ENCODE measurements at regions not wholly inside any gene's neighbourhood (a gene's known extent, or its start where the extent isn't known, plus 50 kb on each side); places are given as distances from the start of the nearest gene placed in this dataset.
"Not testable (repeated sequence)": the region's sequence is repeated elsewhere in the genome, so short reads cannot be mapped to it uniquely, and the experiment has no call there.

DNA sequence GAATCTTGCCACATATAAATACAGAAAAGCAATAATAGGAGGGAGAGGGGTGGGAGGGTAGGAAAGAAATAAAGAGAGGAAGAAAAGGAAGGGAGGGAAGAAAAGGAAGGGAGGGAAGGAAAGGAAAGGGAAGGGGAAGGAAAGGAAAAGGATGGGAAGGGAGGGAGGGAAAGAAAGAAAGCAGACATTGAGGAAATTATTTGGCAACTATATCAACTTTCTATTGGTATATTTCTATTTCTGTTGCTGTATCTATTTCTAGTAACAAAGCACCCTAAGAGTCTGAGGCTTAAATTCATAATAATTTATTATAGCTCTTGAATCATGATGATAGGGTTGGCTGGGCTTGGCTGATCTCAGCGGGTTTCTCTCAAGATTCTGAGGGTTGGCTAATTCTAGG lies 648.0 kb downstream of the CCDC85A start:
- H3K4me1 Mint-ChIP-seq (ENCODE audit: low read depth) = no peaks in the 10 kb centered on the region
- no peaks in the 10 kb centered on the region for H3K36me3 Mint-ChIP-seq (ENCODE audit: low read depth)
- peaks cover 9% of the 10 kb centered on the region for H3K27me3 Mint-ChIP-seq (ENCODE audit: low read depth)
- no peak for TF ChIP-seq CTCF (IDR thresholded peaks at IDR 0.05)
- H3K9me3 Mint-ChIP-seq (ENCODE audit: low read depth) = no peaks in the 10 kb centered on the region
- no peak for DNase-seq (ENCODE audit: low spot score)
- H3K27ac Mint-ChIP-seq (ENCODE audit: unreplicated experiment) = no peak overlapping the region
- no peak overlapping the region for H3K4me3 Mint-ChIP-seq (ENCODE audit: unreplicated experiment)

- Mint-ChIP-seq H3K4me3 (ENCODE audit: unreplicated experiment) (no peak overlapping the region), H3K27ac (ENCODE audit: unreplicated experiment) (no peak overlapping the region), H3K4me1 (ENCODE audit: low read depth) (no peaks in the 10 kb centered on the region), H3K36me3 (ENCODE audit: low read depth) (no peaks in the 10 kb centered on the region), H3K9me3 (ENCODE audit: low read depth) (peaks cover 10% of the 10 kb centered on the region), H3K27me3 (ENCODE audit: low read depth) (peaks cover 4% of the 10 kb centered on the region)
- TF ChIP-seq CTCF (IDR thresholded peaks at IDR 0.05) = no peak
- DNase-seq (ENCODE audit: low spot score) = no peak
Measured at GRCh38 chr2:56834686-56835085, 650.9 kb downstream of the CCDC85A start.

GRCh38 chr2:56840009-56840408 lies 656.2 kb downstream of the CCDC85A start:
- not testable (repeated sequence) for DNase-seq (ENCODE audit: low spot score); H3K4me1 Mint-ChIP-seq (ENCODE audit: low read depth); H3K27me3 Mint-ChIP-seq (ENCODE audit: low read depth); H3K4me3 Mint-ChIP-seq (ENCODE audit: unreplicated experiment); H3K36me3 Mint-ChIP-seq (ENCODE audit: low read depth); H3K27ac Mint-ChIP-seq (ENCODE audit: unreplicated experiment)
- H3K9me3 Mint-ChIP-seq (ENCODE audit: low read depth) = peaks cover 27% of the 10 kb centered on the region

DNA sequence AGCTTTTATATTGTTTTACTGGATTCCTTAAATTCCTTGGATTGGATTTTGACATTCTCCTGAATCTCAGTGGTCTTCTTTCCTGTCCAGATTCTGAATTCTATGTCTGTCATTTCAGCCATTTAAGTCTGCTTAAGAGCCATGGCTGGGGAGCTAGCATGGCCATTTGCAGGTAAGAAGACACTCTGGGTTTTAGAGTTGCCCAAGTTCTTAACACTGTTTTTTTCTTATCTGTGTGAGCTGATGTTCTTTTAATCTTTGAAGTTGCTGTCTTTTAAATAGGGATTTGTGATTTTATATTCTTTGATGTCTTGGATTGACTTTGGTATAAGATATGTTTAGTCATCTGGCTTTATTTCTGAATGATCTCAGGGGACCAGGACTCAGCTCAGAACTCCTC lies 677.2 kb downstream of the CCDC85A start:
- H3K9me3 Mint-ChIP-seq (ENCODE audit: low read depth) = peaks cover 3% of the 10 kb centered on the region
- no peak for DNase-seq (ENCODE audit: low spot score)
- no peaks in the 10 kb centered on the region for H3K36me3 Mint-ChIP-seq (ENCODE audit: low read depth)
- no peaks in the 10 kb centered on the region for H3K4me1 Mint-ChIP-seq (ENCODE audit: low read depth)
- no peak for TF ChIP-seq CTCF (IDR thresholded peaks at IDR 0.05)
- peaks cover 10% of the 10 kb centered on the region for H3K27me3 Mint-ChIP-seq (ENCODE audit: low read depth)
- H3K27ac Mint-ChIP-seq (ENCODE audit: unreplicated experiment) = no peak overlapping the region
- no peak overlapping the region for H3K4me3 Mint-ChIP-seq (ENCODE audit: unreplicated experiment)

GRCh38 chr2:56871644-56872043 lies 687.9 kb downstream of the CCDC85A start:
- Mint-ChIP-seq H3K4me1 (ENCODE audit: low read depth) (no peaks in the 10 kb centered on the region), H3K36me3 (ENCODE audit: low read depth) (no peaks in the 10 kb centered on the region), H3K27me3 (ENCODE audit: low read depth) (peaks cover 5% of the 10 kb centered on the region), H3K27ac (ENCODE audit: unreplicated experiment) (no peak overlapping the region), H3K9me3 (ENCODE audit: low read depth) (peaks cover 8% of the 10 kb centered on the region), H3K4me3 (ENCODE audit: unreplicated experiment) (no peak overlapping the region)
- no peak for DNase-seq (ENCODE audit: low spot score)
- no peak for TF ChIP-seq CTCF (IDR thresholded peaks at IDR 0.05)

DNA sequence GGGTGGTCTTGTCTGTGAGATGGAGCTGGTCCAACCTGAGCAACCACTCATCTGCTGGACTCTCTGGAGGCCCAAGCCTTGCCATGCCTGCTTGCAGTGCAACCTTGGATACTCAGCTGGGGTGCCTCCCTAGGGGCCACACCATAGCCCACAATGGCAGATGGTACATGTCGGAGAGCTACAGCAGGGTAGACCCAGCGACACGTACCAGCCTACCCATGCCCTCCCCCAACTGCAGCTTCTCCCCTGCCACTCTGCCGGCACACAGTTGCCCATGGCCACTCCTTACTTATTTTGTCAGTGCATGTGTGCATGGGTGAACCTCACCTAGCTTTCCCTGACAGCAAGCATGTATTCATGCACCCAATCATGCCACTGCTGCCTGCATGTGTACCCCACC lies 690.9 kb downstream of the CCDC85A start:
- peaks cover 10% of the 10 kb centered on the region for H3K27me3 Mint-ChIP-seq (ENCODE audit: low read depth)
- no peak overlapping the region for H3K27ac Mint-ChIP-seq (ENCODE audit: unreplicated experiment)
- no peak for TF ChIP-seq CTCF (IDR thresholded peaks at IDR 0.05)

More for the DNA sequence above, 690.9 kb downstream of the CCDC85A start:
- peaks cover 3% of the 10 kb centered on the region for H3K9me3 Mint-ChIP-seq (ENCODE audit: low read depth)
- DNase-seq (ENCODE audit: low spot score) = no peak
- no peaks in the 10 kb centered on the region for H3K36me3 Mint-ChIP-seq (ENCODE audit: low read depth)
- H3K4me3 Mint-ChIP-seq (ENCODE audit: unreplicated experiment) = no peak overlapping the region
- no peaks in the 10 kb centered on the region for H3K4me1 Mint-ChIP-seq (ENCODE audit: low read depth)
